ENCODE measurements at regions not wholly inside any gene's neighbourhood (a gene's known extent, or its start where the extent isn't known, plus 50 kb on each side); places are given as distances from the start of the nearest gene placed in this dataset.

- no peaks in the 10 kb centered on the region for H3K9me3 ChIP-seq (ENCODE audit: low read depth)
- H2AFZ ChIP-seq, result no peak overlapping the region
- no peaks in the 10 kb centered on the region for H3K79me2 ChIP-seq
- TF ChIP-seq CTCF (IDR thresholded peaks at IDR 0.05; ENCODE audit: poor library complexity) (no peak), EZH2phosphoT487 (IDR thresholded peaks at IDR 0.05; ENCODE audit: low read depth, severe bottlenecking, unreplicated experiment) (no peak), EZH2 (IDR thresholded peaks at IDR 0.05; ENCODE audit: borderline replicate concordance) (no peak)
- no peak overlapping the region for H3K27ac ChIP-seq
- WGBS (ENCODE audit: low lambda C conversion rate, missing lambda C conversion rate), result 73% methylated on average over 1 of the region's 1 CpG
- H3K27me3 ChIP-seq, result no peaks in the 10 kb centered on the region
- H3K4me3 ChIP-seq, result no peak overlapping the region
- no peaks in the 10 kb centered on the region for H4K20me1 ChIP-seq (ENCODE audit: insufficient read depth, poor library complexity, severe bottlenecking)
- no peak for DNase-seq (ENCODE audit: low spot score)
- no peaks in the 10 kb centered on the region for H3K36me3 ChIP-seq (replicated peaks; ENCODE audit: insufficient read depth, low read depth)
- no peak overlapping the region for H3K4me2 ChIP-seq
- H3K4me1 ChIP-seq (ENCODE audit: insufficient read depth), result no peaks in the 10 kb centered on the region
- H3K9me2 ChIP-seq (replicated peaks; ENCODE audit: insufficient read depth), result no peaks in the 10 kb centered on the region
Observed at GRCh38 chr2:67479261-67479660, 82.1 kb downstream of the ETAA1 start.

GRCh38 chr2:67485431-67485830 lies 88.3 kb downstream of the ETAA1 start:
- no peak for DNase-seq (ENCODE audit: low spot score)
- 38% methylated on average over 2 of the region's 2 CpGs for WGBS (ENCODE audit: low lambda C conversion rate, missing lambda C conversion rate)
- H3K27ac ChIP-seq, result no peak overlapping the region
- no peaks in the 10 kb centered on the region for H3K9me2 ChIP-seq (replicated peaks; ENCODE audit: insufficient read depth)
- H4K20me1 ChIP-seq (ENCODE audit: insufficient read depth, poor library complexity, severe bottlenecking), result no peaks in the 10 kb centered on the region
- no peaks in the 10 kb centered on the region for H3K36me3 ChIP-seq (replicated peaks; ENCODE audit: insufficient read depth, low read depth)
- H3K79me2 ChIP-seq, result no peaks in the 10 kb centered on the region
- H3K4me2 ChIP-seq, result no peak overlapping the region
- no peaks in the 10 kb centered on the region for H3K9me3 ChIP-seq (ENCODE audit: low read depth)
- H2AFZ ChIP-seq, result no peak overlapping the region
- no peak for TF ChIP-seq EZH2phosphoT487 (IDR thresholded peaks at IDR 0.05; ENCODE audit: low read depth, severe bottlenecking, unreplicated experiment)
- no peak for TF ChIP-seq CTCF (IDR thresholded peaks at IDR 0.05; ENCODE audit: poor library complexity)
- no peak for TF ChIP-seq EZH2 (IDR thresholded peaks at IDR 0.05; ENCODE audit: borderline replicate concordance)
- no peaks in the 10 kb centered on the region for H3K4me1 ChIP-seq (ENCODE audit: insufficient read depth)
- no peak overlapping the region for H3K4me3 ChIP-seq
- H3K27me3 ChIP-seq, result no peaks in the 10 kb centered on the region

- Histone ChIP-seq H3K9me2 (replicated peaks; ENCODE audit: insufficient read depth) (no peaks in the 10 kb centered on the region), H3K4me2 (no peak overlapping the region), H3K79me2 (no peaks in the 10 kb centered on the region), H3K27me3 (no peaks in the 10 kb centered on the region), H3K9me3 (ENCODE audit: low read depth) (no peaks in the 10 kb centered on the region), H3K36me3 (replicated peaks; ENCODE audit: insufficient read depth, low read depth) (no peaks in the 10 kb centered on the region), H4K20me1 (ENCODE audit: insufficient read depth, poor library complexity, severe bottlenecking) (no peaks in the 10 kb centered on the region), H3K4me1 (ENCODE audit: insufficient read depth) (no peaks in the 10 kb centered on the region), H3K27ac (no peak overlapping the region), H2AFZ (no peak overlapping the region), H3K4me3 (no peak overlapping the region)
- 100% methylated on average over 1 of the region's 1 CpG for WGBS (ENCODE audit: low lambda C conversion rate, missing lambda C conversion rate)
- TF ChIP-seq EZH2 (IDR thresholded peaks at IDR 0.05; ENCODE audit: borderline replicate concordance) (no peak), EZH2phosphoT487 (IDR thresholded peaks at IDR 0.05; ENCODE audit: low read depth, severe bottlenecking, unreplicated experiment) (no peak), CTCF (IDR thresholded peaks at IDR 0.05; ENCODE audit: poor library complexity) (no peak)
- DNase-seq (ENCODE audit: low spot score), result peak; percentile 22
Observed at GRCh38 chr2:67486041-67486796, 89.1 kb downstream of the ETAA1 start.

Measured in hepatocyte (in vitro differentiated cells).